ENCODE measurements at regions not wholly inside any gene's neighbourhood (a gene's known extent, or its start where the extent isn't known, plus 50 kb on each side); places are given as distances from the start of the nearest gene placed in this dataset.
"Not testable (repeated sequence)": the region's sequence is repeated elsewhere in the genome, so short reads cannot be mapped to it uniquely, and the experiment has no call there.

DNA sequence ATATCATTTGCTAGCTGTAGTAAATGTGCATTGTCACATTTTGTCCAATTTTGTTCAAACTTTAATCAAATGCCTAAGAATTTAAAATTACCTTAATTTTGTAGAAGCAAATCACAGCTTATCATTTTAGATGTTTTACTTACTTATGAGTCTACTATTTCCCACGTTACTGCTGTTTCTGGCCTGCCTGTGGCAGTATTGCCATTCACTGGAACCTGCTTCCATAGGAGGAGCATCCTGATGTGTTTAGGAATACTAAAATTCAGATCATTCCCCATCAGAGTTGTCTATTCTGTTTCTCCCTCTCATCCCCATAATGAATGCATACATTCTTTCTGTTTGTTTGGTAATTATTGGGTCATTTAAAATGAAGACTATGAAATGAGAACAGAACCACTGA is 119.5 kb upstream of the SNRPN start:
- no peaks in the 10 kb centered on the region for H3K27me3 ChIP-seq (ENCODE audit: insufficient read depth, low read length)
- no peak overlapping the region for H3K27ac ChIP-seq (ENCODE audit: low read depth, low read length)
- H2AFZ ChIP-seq (ENCODE audit: low read length, unreplicated experiment), result no peak overlapping the region
- H3K79me2 ChIP-seq (ENCODE audit: control insufficient read depth, insufficient read depth, low read length, unreplicated experiment), result no peaks in the 10 kb centered on the region
- no peaks in the 10 kb centered on the region for H3K36me3 ChIP-seq (ENCODE audit: insufficient read depth, low read length)
- H3K4me1 ChIP-seq (ENCODE audit: control insufficient read depth, insufficient read depth, low read length, unreplicated experiment), result no peaks in the 10 kb centered on the region
- H3K4me3 ChIP-seq (ENCODE audit: low read depth, low read length), result no peak overlapping the region

- H2AFZ ChIP-seq (ENCODE audit: low read length, unreplicated experiment), result no peak overlapping the region
- peak overlapping the region; percentile 62 for H3K4me3 ChIP-seq (ENCODE audit: low read depth, low read length)
- no peak overlapping the region for H3K27ac ChIP-seq (ENCODE audit: low read depth, low read length)
Observed at GRCh38 chr15:24848050-24848449, 106.7 kb upstream of the SNRPN start.

GRCh38 chr15:24856397-24857390 is 98.1 kb upstream of the SNRPN start:
- no peaks in the 10 kb centered on the region for H3K79me2 ChIP-seq (ENCODE audit: control insufficient read depth, insufficient read depth, low read length, unreplicated experiment)
- no peak overlapping the region for H3K4me3 ChIP-seq (ENCODE audit: low read depth, low read length)
- H3K36me3 ChIP-seq (ENCODE audit: insufficient read depth, low read length), result no peaks in the 10 kb centered on the region
- no peaks in the 10 kb centered on the region for H3K27me3 ChIP-seq (ENCODE audit: insufficient read depth, low read length)
- no peak overlapping the region for H2AFZ ChIP-seq (ENCODE audit: low read length, unreplicated experiment)
- H3K27ac ChIP-seq (ENCODE audit: low read depth, low read length), result no peak overlapping the region
- no peaks in the 10 kb centered on the region for H3K4me1 ChIP-seq (ENCODE audit: control insufficient read depth, insufficient read depth, low read length, unreplicated experiment)

More at GRCh38 chr15:24848050-24848449, 106.7 kb upstream of the SNRPN start:
- Histone ChIP-seq H3K36me3 (ENCODE audit: insufficient read depth, low read length) (no peaks in the 10 kb centered on the region), H3K79me2 (ENCODE audit: control insufficient read depth, insufficient read depth, low read length, unreplicated experiment) (no peaks in the 10 kb centered on the region), H3K4me1 (ENCODE audit: control insufficient read depth, insufficient read depth, low read length, unreplicated experiment) (no peaks in the 10 kb centered on the region), H3K27me3 (ENCODE audit: insufficient read depth, low read length) (no peaks in the 10 kb centered on the region)

- no peak overlapping the region for H2AFZ ChIP-seq (ENCODE audit: low read length, unreplicated experiment)
- H3K4me3 ChIP-seq (ENCODE audit: low read depth, low read length), result no peak overlapping the region
- H3K27me3 ChIP-seq (ENCODE audit: insufficient read depth, low read length), result no peaks in the 10 kb centered on the region
- no peak overlapping the region for H3K27ac ChIP-seq (ENCODE audit: low read depth, low read length)
- H3K4me1 ChIP-seq (ENCODE audit: control insufficient read depth, insufficient read depth, low read length, unreplicated experiment), result no peaks in the 10 kb centered on the region
- H3K36me3 ChIP-seq (ENCODE audit: insufficient read depth, low read length), result no peaks in the 10 kb centered on the region
- no peaks in the 10 kb centered on the region for H3K79me2 ChIP-seq (ENCODE audit: control insufficient read depth, insufficient read depth, low read length, unreplicated experiment)
Observed at GRCh38 chr15:24857763-24858162, 97.0 kb upstream of the SNRPN start.

GRCh38 chr15:24858183-24858582 is 96.6 kb upstream of the SNRPN start:
- H3K27me3 ChIP-seq (ENCODE audit: insufficient read depth, low read length); H3K79me2 ChIP-seq (ENCODE audit: control insufficient read depth, insufficient read depth, low read length, unreplicated experiment); H2AFZ ChIP-seq (ENCODE audit: low read length, unreplicated experiment); H3K27ac ChIP-seq (ENCODE audit: low read depth, low read length); H3K36me3 ChIP-seq (ENCODE audit: insufficient read depth, low read length); H3K4me1 ChIP-seq (ENCODE audit: control insufficient read depth, insufficient read depth, low read length, unreplicated experiment); H3K4me3 ChIP-seq (ENCODE audit: low read depth, low read length): not testable (repeated sequence)

DNA sequence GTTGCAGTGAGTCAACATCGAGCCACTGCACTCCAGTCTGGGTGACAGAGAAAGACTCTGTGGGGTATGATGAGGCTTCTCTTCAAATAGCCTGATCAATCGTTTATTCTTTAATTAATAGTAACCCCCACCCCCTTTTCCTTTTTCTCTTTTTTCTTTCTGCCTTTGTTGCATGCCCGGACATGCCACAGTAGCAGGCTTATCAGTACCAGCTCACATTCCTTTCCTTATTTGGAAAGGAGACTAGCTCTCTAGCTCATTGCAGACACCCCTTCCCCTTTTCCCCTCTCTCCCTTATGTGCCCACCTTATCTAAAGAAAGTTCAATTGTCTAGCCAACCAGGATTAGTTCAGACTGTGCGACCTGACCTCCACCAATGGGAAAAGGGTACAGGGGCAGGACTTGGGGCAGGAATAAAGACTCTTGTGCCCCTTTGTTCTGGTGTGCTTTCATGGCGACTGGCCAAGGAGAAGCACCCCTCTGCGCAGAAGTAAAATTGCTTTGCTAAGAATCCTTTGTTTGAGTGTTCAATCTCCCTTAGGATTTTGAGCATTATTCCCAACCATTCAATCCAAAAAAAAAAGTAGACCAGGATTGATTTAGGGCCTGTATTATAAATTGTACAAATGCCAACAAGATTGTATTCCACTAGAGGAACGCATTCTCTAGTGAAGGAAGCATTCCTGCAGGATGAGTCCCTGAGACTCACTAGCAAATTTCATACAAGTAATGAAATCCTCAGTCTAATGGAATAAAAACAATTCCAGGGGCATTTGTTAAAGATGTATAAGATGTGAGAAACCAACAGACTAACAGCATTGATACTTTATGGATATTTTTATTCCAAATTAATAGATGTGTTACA is 95.8 kb upstream of the SNRPN start:
- no peaks in the 10 kb centered on the region for H3K36me3 ChIP-seq (ENCODE audit: insufficient read depth, low read length)
- no peak overlapping the region for H3K27ac ChIP-seq (ENCODE audit: low read depth, low read length)
- no peaks in the 10 kb centered on the region for H3K4me1 ChIP-seq (ENCODE audit: control insufficient read depth, insufficient read depth, low read length, unreplicated experiment)
- no peaks in the 10 kb centered on the region for H3K27me3 ChIP-seq (ENCODE audit: insufficient read depth, low read length)
- no peak overlapping the region for H2AFZ ChIP-seq (ENCODE audit: low read length, unreplicated experiment)
- no peaks in the 10 kb centered on the region for H3K79me2 ChIP-seq (ENCODE audit: control insufficient read depth, insufficient read depth, low read length, unreplicated experiment)
- no peak overlapping the region for H3K4me3 ChIP-seq (ENCODE audit: low read depth, low read length)

- H3K27ac ChIP-seq (ENCODE audit: low read depth, low read length), result no peak overlapping the region
Observed at GRCh38 chr15:24861014-24861690, 93.6 kb upstream of the SNRPN start.

GRCh38 chr15:24862726-24863521 is 91.9 kb upstream of the SNRPN start:
- no peaks in the 10 kb centered on the region for H3K79me2 ChIP-seq (ENCODE audit: control insufficient read depth, insufficient read depth, low read length, unreplicated experiment)
- no peaks in the 10 kb centered on the region for H3K4me1 ChIP-seq (ENCODE audit: control insufficient read depth, insufficient read depth, low read length, unreplicated experiment)
- H3K27me3 ChIP-seq (ENCODE audit: insufficient read depth, low read length), result no peaks in the 10 kb centered on the region
- no peaks in the 10 kb centered on the region for H3K36me3 ChIP-seq (ENCODE audit: insufficient read depth, low read length)
- H3K4me3 ChIP-seq (ENCODE audit: low read depth, low read length), result no peak overlapping the region
- H3K27ac ChIP-seq (ENCODE audit: low read depth, low read length), result no peak overlapping the region
- no peak overlapping the region for H2AFZ ChIP-seq (ENCODE audit: low read length, unreplicated experiment)

More at GRCh38 chr15:24861014-24861690, 93.6 kb upstream of the SNRPN start:
- no peaks in the 10 kb centered on the region for H3K36me3 ChIP-seq (ENCODE audit: insufficient read depth, low read length)
- H3K4me1 ChIP-seq (ENCODE audit: control insufficient read depth, insufficient read depth, low read length, unreplicated experiment), result no peaks in the 10 kb centered on the region
- H2AFZ ChIP-seq (ENCODE audit: low read length, unreplicated experiment), result no peak overlapping the region
- no peaks in the 10 kb centered on the region for H3K27me3 ChIP-seq (ENCODE audit: insufficient read depth, low read length)
- no peak overlapping the region for H3K4me3 ChIP-seq (ENCODE audit: low read depth, low read length)
- no peaks in the 10 kb centered on the region for H3K79me2 ChIP-seq (ENCODE audit: control insufficient read depth, insufficient read depth, low read length, unreplicated experiment)

DNA sequence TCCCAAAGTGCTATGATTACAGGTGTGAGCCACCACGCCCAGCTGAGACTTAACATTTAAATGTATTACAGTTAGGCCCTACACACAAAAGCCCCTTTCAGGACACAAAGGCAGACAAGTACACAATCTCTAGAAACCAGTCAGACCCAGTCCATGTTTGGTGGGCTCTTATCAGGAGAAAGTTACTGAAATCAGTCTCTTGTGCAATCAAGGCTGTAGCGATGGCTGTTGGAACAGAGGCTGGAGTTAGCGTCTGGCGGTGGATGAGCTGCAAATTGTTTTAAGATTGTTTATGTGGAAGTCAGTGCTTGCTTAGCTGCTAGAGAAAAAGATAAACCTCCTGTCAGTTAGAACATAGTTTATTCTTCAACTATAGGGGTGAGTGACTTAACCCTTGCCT is 89.5 kb upstream of the SNRPN start:
- H3K79me2 ChIP-seq (ENCODE audit: control insufficient read depth, insufficient read depth, low read length, unreplicated experiment), result no peaks in the 10 kb centered on the region
- no peak overlapping the region for H3K4me3 ChIP-seq (ENCODE audit: low read depth, low read length)
- H3K4me1 ChIP-seq (ENCODE audit: control insufficient read depth, insufficient read depth, low read length, unreplicated experiment), result no peaks in the 10 kb centered on the region
- no peaks in the 10 kb centered on the region for H3K27me3 ChIP-seq (ENCODE audit: insufficient read depth, low read length)
- no peak overlapping the region for H3K27ac ChIP-seq (ENCODE audit: low read depth, low read length)
- H3K36me3 ChIP-seq (ENCODE audit: insufficient read depth, low read length), result no peaks in the 10 kb centered on the region
- no peak overlapping the region for H2AFZ ChIP-seq (ENCODE audit: low read length, unreplicated experiment)

GRCh38 chr15:24877174-24877573 is 77.6 kb upstream of the SNRPN start:
- no peaks in the 10 kb centered on the region for H3K79me2 ChIP-seq (ENCODE audit: control insufficient read depth, insufficient read depth, low read length, unreplicated experiment)
- no peaks in the 10 kb centered on the region for H3K27me3 ChIP-seq (ENCODE audit: insufficient read depth, low read length)
- H3K4me1 ChIP-seq (ENCODE audit: control insufficient read depth, insufficient read depth, low read length, unreplicated experiment), result no peaks in the 10 kb centered on the region
- H3K27ac ChIP-seq (ENCODE audit: low read depth, low read length), result no peak overlapping the region
- no peaks in the 10 kb centered on the region for H3K36me3 ChIP-seq (ENCODE audit: insufficient read depth, low read length)
- no peak overlapping the region for H2AFZ ChIP-seq (ENCODE audit: low read length, unreplicated experiment)
- no peak overlapping the region for H3K4me3 ChIP-seq (ENCODE audit: low read depth, low read length)

Data from ACC112 (cell line).